GM18508 (cell line): ENCODE measurements at regions not wholly inside any gene's neighbourhood (a gene's known extent, or its start where the extent isn't known, plus 50 kb on each side); places are given as distances from the start of the nearest gene placed in this dataset.
"Not testable (repeated sequence)": the region's sequence is repeated elsewhere in the genome, so short reads cannot be mapped to it uniquely, and the experiment has no call there.

Experiments
- ATAC-seq: cut with Tn5 transposase; IDR thresholded peaks from one replicate; pipeline ENCODE4 v1.9.1; 2021; ENCODE audit warnings: moderate number of reproducible peaks; ENCODE audit not compliant: insufficient read depth, unreplicated experiment

DNA sequence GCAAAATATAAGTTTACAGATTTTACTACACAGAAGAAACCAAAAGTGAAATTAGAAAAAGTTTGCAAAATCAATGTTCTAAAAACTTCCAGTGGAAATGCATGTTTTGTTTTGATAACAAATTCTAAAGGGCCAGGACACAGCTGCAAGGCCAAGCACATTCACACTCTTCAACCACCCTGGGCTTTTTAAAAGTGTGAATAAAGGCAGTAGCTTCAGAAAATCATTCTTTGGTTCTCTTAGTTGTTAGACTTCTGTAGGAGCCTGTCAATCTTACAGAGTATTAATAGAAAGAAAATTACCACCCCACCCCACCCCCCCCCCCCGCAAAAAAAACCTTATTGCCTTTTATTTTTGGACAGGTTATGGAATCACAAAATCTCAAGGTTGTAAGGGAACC, 105.2 kb upstream of the EGLN3 start:
- ATAC-seq = no peak

DNA sequence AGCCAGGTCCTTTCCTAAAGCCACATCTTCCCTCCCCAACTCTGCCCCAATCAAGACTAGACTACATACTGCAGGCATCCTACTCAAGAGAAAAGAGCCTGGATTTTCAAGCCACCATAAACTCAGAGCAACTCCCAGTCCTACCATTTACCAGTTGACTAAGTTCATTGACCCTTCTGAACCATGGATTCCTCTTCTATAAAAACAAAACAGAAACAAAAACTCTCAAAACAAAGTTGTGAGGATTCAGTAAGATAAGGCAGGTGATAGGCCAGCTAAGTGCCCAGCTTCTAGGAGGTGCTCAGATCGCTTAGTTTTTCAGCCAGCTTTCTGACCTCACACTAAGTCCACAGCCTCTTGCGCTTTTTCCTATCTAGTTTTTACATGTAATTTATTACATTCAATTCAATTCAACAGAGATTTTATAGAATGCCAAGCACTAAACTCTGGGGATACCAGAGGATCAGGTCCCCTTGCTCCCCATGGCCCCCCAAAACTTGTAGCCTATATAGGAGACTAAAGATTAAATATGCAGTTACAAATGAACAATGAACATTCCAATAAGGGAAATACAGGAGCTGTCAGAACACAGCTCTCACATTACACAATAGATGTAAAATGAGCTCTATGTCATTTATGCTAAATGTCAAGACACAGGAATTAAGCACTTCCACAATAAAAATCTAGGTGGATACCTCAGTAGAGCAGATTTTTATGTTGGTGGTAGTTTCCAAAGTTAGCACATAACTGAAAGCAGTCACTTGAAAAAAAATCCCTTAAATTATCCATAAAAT, 104.5 kb upstream of the EGLN3 start:
- ATAC-seq = no peak

DNA sequence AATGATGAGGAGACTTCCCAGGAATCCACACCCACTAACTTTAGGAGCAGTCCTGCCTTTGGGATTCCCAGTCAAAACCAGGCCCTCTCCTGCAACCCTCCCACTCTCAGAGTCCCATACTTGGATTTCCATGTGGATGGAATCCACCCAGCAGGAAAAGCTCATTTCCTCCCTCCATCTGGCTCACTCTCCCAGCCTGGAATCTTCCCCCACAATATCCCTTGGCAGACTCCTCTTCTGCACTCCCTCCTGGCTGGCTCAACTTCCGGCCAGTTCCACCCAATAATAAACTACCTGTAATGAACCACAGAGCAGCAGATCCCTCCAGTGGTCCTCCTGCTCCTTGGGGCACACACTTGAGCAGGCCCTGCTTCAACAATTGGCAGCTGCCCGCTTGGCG, 102.8 kb upstream of the EGLN3 start:
- no peak for ATAC-seq

DNA sequence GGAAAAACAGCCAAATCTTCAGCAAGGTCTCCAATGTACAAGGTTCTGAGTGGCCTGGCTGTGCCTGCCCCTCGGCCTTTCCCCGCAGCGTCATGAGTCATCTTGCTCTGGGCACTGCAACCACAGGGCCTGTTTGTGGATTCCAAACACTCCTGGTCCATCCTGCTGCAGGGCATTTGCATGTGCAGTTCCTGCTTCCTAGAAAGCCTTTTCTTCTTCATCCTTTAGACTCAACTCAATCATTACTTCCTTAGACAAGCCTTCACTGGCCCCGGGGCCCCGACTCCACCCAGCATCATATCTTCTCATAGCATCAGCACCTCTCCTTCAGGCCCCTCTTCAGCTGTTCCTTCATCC, 101.8 kb upstream of the EGLN3 start:
- ATAC-seq = no peak

DNA sequence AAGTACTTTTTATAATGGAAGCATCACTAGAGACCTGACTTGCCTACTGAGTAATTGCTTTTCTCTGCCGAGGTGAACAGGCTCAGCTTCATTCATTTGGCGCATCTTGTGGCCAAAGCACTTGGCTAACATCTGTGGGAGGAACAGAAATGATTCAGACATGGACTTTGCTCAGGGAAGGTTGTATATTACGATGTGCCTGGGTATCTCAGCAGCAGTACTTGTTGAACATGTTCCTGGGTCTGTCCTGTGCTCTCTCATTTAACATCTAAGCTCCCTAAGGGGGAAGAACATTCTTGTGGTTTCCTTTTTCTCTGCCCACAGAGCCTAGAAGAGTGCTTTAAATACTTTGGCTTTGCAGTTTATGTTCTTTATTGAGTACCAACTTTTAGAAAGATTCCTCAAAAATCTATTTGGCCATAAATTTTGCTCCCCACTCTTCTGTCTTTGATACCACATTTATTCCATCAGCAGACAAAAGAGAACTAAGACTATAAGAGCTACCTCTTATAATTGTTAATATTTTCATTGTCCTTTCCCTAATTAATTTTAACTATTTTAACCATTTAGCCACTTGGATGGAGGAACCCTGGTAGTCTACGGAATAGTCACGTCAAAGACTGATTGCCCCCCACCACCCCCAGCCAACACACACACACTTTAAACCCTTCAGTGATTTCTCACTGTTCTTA, 101.2 kb upstream of the EGLN3 start:
- peak; percentile 70 for ATAC-seq

DNA sequence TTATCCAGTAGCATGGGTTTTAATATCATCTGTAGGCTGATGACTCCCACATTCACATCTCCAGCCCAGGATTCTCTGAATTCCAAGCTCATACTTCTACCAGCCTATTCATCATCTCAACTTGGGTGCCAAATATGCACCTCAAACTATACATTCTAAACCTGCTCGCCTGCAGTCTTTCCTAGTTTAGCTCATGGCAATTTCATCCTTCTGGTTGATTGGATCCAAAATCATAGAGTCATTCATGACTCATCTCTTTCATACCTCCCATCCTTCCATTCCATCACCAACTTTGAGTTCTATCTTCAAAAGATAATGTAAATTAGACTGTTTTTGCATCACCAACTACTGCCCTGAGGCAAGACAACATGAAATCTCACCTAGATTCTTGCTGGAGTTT, 99.7 kb upstream of the EGLN3 start:
- no peak for ATAC-seq

DNA sequence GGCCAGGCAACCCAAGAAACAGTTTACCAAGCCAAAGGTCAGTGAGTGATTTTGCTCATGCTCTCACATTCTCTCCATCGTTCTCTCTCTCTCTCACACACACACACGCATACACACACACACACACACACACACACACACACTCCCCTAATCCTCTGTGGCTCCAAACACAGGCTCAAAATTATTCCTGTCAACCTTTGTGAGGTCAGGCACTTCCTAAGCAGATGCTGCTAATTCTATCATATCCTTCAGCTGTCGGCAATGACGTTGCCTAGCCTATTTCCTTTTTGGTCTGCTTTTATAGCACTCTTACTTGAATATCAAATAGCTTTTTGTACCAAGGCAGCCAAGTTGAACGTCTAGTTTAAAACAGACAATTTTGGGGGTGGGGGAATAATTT, 98.9 kb upstream of the EGLN3 start:
- no peak for ATAC-seq

DNA sequence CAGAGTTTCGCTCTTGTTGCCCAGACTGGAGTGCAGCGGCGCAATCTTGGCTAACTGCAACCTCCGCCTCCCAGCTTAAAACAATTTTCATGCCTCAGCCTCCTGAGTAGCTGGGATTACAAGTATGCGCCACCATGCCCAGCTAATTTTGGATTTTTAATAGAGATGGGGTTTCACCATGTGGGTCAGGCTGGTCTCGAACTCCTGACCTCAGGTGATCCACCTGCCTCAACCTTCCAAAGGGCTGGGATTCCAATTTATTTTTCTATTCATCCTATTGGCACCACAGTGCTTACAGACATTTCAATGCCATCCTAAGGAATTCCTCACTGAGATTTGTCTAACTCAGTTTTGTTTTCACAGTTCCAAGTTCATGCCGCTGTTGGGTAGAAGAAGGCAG, 98.3 kb upstream of the EGLN3 start:
- not testable (repeated sequence) for ATAC-seq

DNA sequence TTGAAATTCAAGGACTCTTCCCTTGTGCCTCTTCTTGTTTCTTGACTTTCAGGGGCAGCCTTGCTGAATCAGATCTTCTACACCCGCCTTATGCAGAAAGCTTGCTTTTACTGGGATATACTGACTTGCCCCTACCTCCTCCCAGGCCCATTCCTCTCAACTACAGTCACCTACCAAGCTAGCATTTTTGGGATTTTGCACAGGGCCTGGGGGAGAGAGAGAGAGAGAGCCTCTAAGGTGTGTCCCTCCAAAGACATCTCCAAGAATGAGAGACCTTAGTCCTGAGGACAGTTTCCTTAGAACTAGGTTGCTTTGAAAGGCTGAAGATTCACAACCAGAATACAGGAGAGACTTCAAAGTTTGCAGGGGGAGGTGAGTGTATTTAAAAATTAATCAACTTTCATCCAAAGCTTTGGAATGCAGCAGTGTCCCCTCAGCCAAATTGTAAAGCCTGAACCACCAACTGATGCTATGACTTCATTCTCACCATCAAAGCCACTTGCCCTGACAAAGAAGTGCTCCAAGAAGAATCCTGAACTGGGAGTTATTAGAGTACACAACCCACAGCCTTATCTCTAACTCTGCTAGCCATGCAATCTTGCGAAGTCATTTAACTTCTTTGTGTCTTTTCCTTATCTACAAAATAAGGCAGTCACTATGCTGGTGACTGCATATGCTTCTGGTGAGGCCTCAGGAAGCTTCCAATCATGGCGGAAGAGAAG, 96.1 kb upstream of the EGLN3 start:
- ATAC-seq = no peak

DNA sequence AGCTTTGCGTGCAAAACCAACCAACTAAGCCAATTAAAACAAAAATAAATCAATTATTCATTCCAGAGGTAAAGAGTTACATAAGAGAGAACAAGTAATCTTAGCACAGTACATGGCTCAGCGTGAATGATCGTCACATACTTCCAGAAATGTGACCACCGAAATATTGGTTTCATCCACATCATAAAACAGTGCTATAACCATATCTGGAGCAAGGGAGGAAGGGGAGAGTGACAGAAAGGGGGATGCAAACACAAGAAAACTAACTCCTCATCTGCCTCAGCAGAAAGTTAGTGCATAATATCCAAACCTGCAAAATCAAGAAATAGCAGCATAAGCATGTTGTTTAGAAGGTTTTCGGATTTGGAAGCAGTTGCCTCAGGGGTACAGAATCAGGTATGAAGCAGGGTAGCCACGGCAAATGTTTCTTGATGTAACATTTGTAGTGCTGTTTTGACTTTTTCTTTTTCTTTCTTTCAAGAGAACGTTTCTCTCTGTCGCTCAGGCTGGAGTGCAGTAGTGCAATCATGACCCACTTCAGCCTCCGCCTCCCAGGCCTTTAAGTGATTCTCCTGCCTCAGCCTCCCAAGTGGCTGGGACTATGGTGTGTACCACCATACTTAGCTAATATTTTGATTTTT, 93.9 kb upstream of the EGLN3 start:
- no peak for ATAC-seq

DNA sequence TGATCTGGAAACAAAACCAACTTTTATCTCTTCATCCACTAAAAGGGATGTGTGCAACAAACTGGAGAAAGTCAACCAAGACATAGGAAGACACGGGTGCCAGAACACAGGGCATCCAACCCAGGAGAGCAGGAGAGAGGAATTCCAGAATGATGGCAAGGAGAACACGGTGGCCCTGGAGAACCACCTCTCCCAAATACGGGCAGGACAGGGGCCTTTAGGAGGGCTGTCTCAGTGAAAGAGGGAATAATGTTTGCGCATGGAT, 93.4 kb upstream of the EGLN3 start:
- ATAC-seq = no peak

DNA sequence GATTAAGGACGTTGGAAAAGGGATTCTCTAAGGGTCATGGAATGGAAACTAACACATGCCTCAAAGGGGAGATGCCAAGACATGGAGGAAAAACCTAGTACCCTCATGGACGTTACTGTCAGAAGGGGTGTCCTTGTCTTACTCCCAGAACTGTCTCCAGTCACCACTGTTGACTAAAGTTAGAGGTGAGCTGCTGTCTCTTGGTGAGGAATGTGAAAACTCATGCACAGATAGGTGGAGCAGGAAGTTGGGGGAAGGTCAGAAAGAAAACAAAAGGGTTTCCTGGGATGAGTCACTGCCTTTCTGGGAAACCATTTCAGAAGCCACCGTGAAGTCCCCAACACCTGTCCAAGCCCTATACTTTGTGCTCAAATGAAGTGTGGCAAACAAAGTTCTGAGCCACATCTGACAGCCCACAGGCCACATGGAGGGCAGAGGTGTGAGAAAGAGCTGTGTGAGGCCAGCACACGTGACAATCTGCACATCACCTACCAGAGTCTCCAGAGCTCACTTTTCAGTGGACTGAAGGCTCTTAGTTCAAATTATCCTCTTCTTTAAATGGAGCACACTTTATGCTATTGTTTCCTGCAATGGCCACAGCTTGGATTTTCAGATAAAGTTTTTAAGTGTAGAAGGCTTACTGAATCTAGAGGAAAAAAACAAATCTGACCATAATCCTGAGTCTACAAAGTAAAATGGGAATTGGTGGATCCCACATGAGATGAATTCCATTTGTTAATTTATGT, 92.9 kb upstream of the EGLN3 start:
- peak; percentile 92 for ATAC-seq

DNA sequence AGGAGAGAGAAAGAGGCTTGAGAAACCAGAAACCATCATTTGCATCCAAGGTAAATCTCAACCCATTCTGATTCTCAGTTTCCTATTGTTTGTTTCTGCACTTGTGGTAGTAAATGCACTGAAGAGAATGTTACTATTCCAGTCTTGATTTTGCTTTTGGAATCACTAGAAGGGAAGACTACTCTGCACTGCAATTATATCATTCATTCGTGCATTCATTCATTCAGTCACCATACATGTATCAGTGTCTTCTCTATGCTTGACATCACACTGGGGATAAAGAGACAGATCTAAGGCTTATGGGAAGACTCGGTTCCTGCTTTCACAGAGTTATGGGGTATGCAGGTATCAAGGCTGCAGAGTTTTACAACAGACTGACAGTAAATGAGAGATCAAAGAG, 90.3 kb upstream of the EGLN3 start:
- ATAC-seq = no peak

DNA sequence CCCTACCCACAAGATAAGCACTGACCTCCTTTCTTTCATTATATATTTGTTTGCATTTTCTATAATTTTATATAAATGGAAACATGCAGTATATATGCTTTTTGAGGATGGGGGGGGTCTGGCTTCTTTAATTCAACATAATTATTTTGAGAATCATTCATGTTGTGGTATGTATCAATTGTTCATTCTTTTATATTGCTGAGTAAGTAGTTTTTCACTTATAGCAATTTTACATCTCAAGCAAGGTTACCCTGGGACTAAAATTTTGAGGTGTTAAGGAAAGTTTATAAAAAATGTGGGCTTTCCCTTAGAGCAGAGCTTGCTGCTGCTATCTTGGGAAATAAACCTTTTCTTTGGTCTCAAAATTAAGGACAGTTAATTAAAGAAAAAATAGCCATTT, 89.9 kb upstream of the EGLN3 start:
- ATAC-seq = no peak

DNA sequence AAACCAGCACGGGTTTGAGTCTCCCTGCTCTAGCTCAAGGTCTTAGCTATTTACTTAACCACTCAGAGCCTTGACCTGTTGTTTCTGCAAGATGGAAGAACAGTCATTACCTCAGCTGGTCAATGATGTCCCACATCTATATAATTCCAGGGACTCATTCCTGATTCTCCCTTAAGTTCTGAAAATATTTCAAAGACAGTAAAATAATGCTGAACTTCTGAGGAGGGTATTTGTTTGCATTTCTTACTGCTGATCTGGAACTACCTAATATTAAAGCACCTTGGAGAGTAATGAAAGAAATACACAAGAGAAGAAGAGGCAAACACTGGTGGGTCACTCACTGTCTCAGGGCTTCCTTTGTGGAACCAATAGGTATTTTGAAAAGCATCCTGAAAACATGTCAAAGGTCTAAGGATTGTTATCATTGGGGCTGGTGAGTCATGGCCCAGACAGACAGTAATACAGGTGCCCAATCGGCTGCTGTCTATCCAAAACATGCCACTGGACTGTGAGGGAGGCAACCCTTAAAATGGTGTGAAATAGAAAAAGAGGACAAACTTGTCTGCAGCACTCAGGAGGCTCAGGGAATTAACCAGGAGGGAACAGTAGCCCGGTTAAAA, 88.7 kb upstream of the EGLN3 start:
- no peak for ATAC-seq

DNA sequence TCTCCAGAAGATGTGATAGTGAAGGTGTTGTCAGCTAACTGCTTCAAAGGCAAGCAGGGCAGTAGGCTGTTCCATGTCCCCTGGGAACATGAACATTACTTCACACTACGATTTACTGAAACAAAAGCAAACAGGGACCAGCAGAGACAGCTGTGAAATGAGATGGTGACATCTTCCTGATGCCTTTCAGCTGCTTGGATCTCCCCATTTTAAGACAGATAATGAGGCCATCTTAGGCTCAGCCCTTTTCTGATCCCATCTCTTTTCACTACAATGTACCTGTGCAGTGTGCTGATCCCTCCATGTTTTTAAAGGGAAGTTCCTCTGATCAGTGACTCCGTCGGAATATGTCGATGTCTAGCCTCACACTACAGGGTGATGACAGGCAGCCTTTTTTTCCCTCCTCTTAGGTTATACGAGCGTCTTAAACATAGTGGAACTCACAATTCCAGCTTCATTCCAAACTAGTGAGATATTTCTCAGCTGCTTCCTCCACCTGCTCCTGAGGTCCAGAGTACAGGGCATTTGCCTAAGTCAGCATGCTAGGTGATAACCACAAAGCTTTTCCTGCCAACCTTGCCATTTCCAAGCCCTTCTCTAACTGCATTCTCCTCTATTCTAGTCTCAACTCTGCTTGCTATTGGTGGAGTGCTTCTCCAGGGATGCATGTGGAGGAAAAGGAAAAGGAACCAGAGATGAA, 87.6 kb upstream of the EGLN3 start:
- no peak for ATAC-seq

DNA sequence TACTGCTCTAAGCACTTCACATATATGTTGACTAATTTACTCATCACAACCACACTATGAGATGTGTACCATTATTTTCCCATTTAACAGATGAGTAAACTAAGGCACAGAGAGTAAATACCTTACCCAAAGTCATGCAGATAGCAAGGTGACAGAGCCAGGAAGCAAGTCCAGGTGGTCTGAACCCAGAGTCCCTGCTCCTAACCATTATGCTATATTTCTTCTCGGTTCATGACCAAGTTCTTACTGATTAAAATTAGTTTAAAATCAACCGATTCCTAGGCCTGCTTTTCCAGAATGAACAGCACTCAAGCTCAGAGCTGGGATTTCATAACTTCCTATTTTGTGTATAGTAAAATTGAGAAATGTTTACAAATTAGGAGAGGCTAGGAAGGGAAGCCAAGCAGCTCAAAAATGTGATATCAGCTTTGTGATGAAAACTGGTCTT, 85.5 kb upstream of the EGLN3 start:
- ATAC-seq = no peak

DNA sequence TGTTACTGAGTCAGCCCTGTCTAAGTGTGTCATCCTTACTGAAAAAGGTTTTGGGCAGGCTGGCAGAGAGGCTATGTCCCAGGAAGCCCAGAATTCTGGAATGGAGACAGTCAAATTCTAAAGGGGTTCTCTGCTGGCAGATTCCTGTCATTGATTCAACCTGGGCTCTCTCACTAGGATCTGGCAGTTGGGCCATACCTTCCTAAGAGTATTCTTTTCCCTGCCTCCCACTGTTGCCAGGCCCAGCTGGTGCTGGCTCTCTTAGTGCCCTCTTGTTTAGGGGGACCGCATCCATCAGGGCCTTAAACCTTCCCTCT, 85.0 kb upstream of the EGLN3 start:
- ATAC-seq = no peak

DNA sequence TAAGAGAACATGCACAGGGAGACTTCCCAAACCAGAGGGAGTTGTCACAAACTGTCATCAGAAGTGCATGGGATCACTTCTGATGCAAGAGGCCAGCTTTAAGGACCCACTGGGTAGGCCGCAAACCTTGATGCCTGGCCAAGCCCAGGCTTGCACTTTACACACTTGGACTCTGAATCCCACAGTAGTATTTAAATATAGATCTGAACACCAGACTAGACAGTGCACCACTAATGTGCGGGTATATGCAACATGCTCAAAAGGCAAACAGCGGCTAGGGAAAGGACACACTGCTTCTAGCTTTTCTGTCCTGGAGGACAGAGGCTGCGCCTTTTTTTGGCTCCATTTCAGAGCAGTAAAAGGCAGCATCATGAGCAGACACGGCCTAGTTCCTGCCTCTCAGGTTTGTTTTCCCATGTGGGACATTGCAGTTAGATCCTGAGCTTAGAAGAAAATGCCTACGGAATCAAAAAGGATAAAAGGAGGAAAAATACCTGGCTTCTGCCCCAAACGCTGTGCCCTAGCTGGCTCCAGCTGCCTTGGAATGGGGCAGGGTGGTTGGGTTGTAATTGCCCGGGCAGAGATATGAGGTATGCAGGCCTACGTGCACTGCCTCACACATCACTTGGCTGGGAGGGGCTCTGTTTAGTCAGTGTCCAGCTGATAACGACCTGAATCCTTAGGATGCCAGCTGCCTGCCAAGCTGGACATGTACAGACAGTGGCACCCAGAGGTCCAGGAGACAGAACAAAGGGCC, 84.5 kb upstream of the EGLN3 start:
- no peak for ATAC-seq
